Liver (tissue), 8 donors: ENCODE measurements at regions not wholly inside any gene's neighbourhood (a gene's known extent, or its start where the extent isn't known, plus 50 kb on each side); places are given as distances from the start of the nearest gene placed in this dataset.

ENCODE experiments used
- DNase-seq: peaks from one replicate; pipeline ENCODE4 v3.0.0-alpha.2; 2017; ENCODE audit warnings: low spot score
- H3K27ac ChIP-seq, 2 donors: one replicate each; pipeline ENCODE4 v1.7.0; 2013; ENCODE audit warnings: inconsistent platforms in 2 of 2, low read length in 2 of 2, control low read depth in 1 of 2, low read depth in 1 of 2, mild to moderate bottlenecking in 1 of 2
- H3K27me3 ChIP-seq, 4 donors: one replicate each; pipeline versions ENCODE4 v1.6.1 to v1.7.0; 2013; ENCODE audit warnings: low read length in 3 of 4, inconsistent platforms in 1 of 4, mild to moderate bottlenecking in 1 of 4, moderate library complexity in 1 of 4; ENCODE audit not compliant: control insufficient read depth in 4 of 4, insufficient read depth in 4 of 4
- H3K36me3 ChIP-seq, 4 donors: one replicate each; pipeline versions ENCODE4 v1.6.1 to v1.7.0; 2013; ENCODE audit warnings: low read length in 3 of 4, mild to moderate bottlenecking in 3 of 4, low read depth in 1 of 4, moderate library complexity in 1 of 4; ENCODE audit not compliant: control insufficient read depth in 4 of 4, insufficient read depth in 3 of 4
- H3K4me1 ChIP-seq, 4 donors: one replicate each; pipeline versions ENCODE4 v1.6.1 to v1.7.0; 2013; ENCODE audit warnings: low read length in 3 of 4, mild to moderate bottlenecking in 3 of 4, moderate library complexity in 1 of 4; ENCODE audit not compliant: control insufficient read depth in 4 of 4, insufficient read depth in 4 of 4
- H3K4me3 ChIP-seq, 3 donors: one replicate each; pipeline versions ENCODE4 v1.6.1 to v1.7.0; 2013; ENCODE audit warnings: low read length in 3 of 3, control low read depth in 1 of 3, low read depth in 1 of 3, mild to moderate bottlenecking in 1 of 3
- H3K9ac ChIP-seq, 2 donors: one replicate each; pipeline ENCODE4 v1.7.0; 2013; ENCODE audit warnings: low read length in 2 of 2, mild to moderate bottlenecking in 2 of 2, moderate library complexity in 2 of 2, control low read depth in 1 of 2, low read depth in 1 of 2
- H3K9me3 ChIP-seq, 4 donors: one replicate each; pipeline versions ENCODE4 v1.6.1 to v1.7.0; 2013; ENCODE audit warnings: low read length in 3 of 4; ENCODE audit not compliant: control insufficient read depth in 4 of 4
- EGR1 ChIP-seq, 2 donors: IDR thresholded peaks; 2 replicates each; pipeline ENCODE4 v1.6.1; 2016 to 2018; ENCODE audit warnings: antibody characterized with exemption in 2 of 2, low read depth in 2 of 2
- FOXA1 ChIP-seq: IDR thresholded peaks from 2 replicates; pipeline ENCODE4 v1.6.1; 2016; ENCODE audit warnings: antibody characterized with exemption
- FOXA2 ChIP-seq: IDR thresholded peaks from 2 replicates; pipeline ENCODE4 v1.6.1; 2016; ENCODE audit warnings: antibody characterized with exemption
- GABPA ChIP-seq, 2 donors: IDR thresholded peaks in 1 of 2; conservative IDR thresholded peaks in 1 of 2; 2 replicates each; pipeline ENCODE4 v1.6.1; 2016; ENCODE audit warnings: antibody characterized with exemption in 2 of 2, mild to moderate bottlenecking in 1 of 2, moderate library complexity in 1 of 2
- HNF4A ChIP-seq, 2 donors: conservative IDR thresholded peaks; 2 replicates each; pipeline ENCODE4 v1.6.1; 2016; ENCODE audit warnings: antibody characterized with exemption in 2 of 2, mild to moderate bottlenecking in 2 of 2
- HNF4G ChIP-seq: IDR thresholded peaks from 2 replicates; pipeline ENCODE4 v1.6.1; 2016; ENCODE audit warnings: antibody characterized with exemption
- JUND ChIP-seq, 2 donors: IDR thresholded peaks; 2 replicates each; pipeline ENCODE4 v1.6.1; 2016; ENCODE audit warnings: antibody characterized with exemption in 2 of 2
- MAX ChIP-seq: IDR thresholded peaks from 2 replicates; pipeline ENCODE4 v1.6.1; 2016; ENCODE audit warnings: antibody characterized with exemption
- RAD21 ChIP-seq, 2 donors: IDR thresholded peaks; 2 replicates each; pipeline ENCODE4 v1.6.1; 2016; ENCODE audit warnings: antibody characterized with exemption in 2 of 2, mild to moderate bottlenecking in 2 of 2
- RXRA ChIP-seq, 2 donors: IDR thresholded peaks; 2 replicates each; pipeline ENCODE4 v1.6.1; 2017 to 2018; ENCODE audit warnings: antibody characterized with exemption in 2 of 2, mild to moderate bottlenecking in 1 of 2
- TAF1 ChIP-seq: conservative IDR thresholded peaks from 2 replicates; pipeline ENCODE4 v1.6.1; 2016; ENCODE audit warnings: antibody characterized with exemption, mild to moderate bottlenecking
- YY1 ChIP-seq: IDR thresholded peaks from 2 replicates; pipeline ENCODE4 v1.6.1; 2016; ENCODE audit warnings: antibody characterized with exemption, mild to moderate bottlenecking
- WGBS: extraction: QIAGEN DNeasy Blood & Tissue Kit; methylation state at CpG from one replicate; pipeline ENCODE4 v1.1.7; 2013; 5-methylcytosine and 5-hydroxymethylcytosine counted together
- TF ChIP-seq, protein P1 (sequence below): IDR thresholded peaks from 2 replicates; pipeline ENCODE4 v1.6.1; 2016; ENCODE audit warnings: antibody characterized with exemption
- TF ChIP-seq, protein P2 (sequence below): fragments of 150-350 bp; IDR thresholded peaks from 2 replicates; pipeline ENCODE4 v1.5.1; 2017; ENCODE audit warnings: improper control_type of control experiment, low read depth, low read length; ENCODE audit not compliant: missing input control
- donor health status: healthy.
- donor health status: healthy.
- donor health status: healthy.
- donor health status: healthy.
- donor health status: healthy.

GRCh38 chr10:125472010-125472607 is 210.9 kb downstream of the TEX36 start:
- 74% methylated on average over 4 of the region's 4 CpGs for WGBS

GRCh38 chr10:125468278-125468677 is 214.7 kb downstream of the TEX36 start:
- H3K4me1 ChIP-seq: no peaks in the 10 kb centered on the region
- H3K27me3 ChIP-seq: peaks cover 0 to 8% (median 3%) of the 10 kb centered on the region in 4 donors
- TF ChIP-seq, protein P1, sequence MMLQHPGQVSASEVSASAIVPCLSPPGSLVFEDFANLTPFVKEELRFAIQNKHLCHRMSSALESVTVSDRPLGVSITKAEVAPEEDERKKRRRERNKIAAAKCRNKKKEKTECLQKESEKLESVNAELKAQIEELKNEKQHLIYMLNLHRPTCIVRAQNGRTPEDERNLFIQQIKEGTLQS: no peak
- H3K9ac ChIP-seq: no peak overlapping the region
- no peak overlapping the region for H3K4me3 ChIP-seq
- no peak for DNase-seq
- no peaks in the 10 kb centered on the region for H3K9me3 ChIP-seq
- no peaks in the 10 kb centered on the region for H3K36me3 ChIP-seq
- 89% methylated on average over 16 of the region's 16 CpGs for WGBS
- no peak overlapping the region for H3K27ac ChIP-seq

More at GRCh38 chr10:125472010-125472607, 210.9 kb downstream of the TEX36 start:
- no peaks in the 10 kb centered on the region for H3K36me3 ChIP-seq
- DNase-seq: no peak
- no peaks in the 10 kb centered on the region for H3K4me1 ChIP-seq
- no peak overlapping the region for H3K4me3 ChIP-seq
- no peak overlapping the region for H3K27ac ChIP-seq
- H3K9ac ChIP-seq: no peak overlapping the region
- peaks cover 0 to 7% (median 3%) of the 10 kb centered on the region in 4 donors for H3K27me3 ChIP-seq
- H3K9me3 ChIP-seq: no peaks in the 10 kb centered on the region
- no peak for TF ChIP-seq HNF4G
- no peak for TF ChIP-seq TAF1
- no peak for TF ChIP-seq GABPA (IDR thresholded peaks at IDR 0.05 in 1 of 2, conservative IDR thresholded peaks at IDR 0.05 in 1 of 2)
- no peak for TF ChIP-seq JUND (IDR thresholded peaks at IDR 0.05)
- TF ChIP-seq HNF4A (conservative IDR thresholded peaks at IDR 0.05): peak in 1 of 2 donors; percentile 7
- TF ChIP-seq, protein P1: no peak
- TF ChIP-seq FOXA2: no peak
- TF ChIP-seq, protein P2, sequence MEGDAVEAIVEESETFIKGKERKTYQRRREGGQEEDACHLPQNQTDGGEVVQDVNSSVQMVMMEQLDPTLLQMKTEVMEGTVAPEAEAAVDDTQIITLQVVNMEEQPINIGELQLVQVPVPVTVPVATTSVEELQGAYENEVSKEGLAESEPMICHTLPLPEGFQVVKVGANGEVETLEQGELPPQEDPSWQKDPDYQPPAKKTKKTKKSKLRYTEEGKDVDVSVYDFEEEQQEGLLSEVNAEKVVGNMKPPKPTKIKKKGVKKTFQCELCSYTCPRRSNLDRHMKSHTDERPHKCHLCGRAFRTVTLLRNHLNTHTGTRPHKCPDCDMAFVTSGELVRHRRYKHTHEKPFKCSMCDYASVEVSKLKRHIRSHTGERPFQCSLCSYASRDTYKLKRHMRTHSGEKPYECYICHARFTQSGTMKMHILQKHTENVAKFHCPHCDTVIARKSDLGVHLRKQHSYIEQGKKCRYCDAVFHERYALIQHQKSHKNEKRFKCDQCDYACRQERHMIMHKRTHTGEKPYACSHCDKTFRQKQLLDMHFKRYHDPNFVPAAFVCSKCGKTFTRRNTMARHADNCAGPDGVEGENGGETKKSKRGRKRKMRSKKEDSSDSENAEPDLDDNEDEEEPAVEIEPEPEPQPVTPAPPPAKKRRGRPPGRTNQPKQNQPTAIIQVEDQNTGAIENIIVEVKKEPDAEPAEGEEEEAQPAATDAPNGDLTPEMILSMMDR: no peak
- TF ChIP-seq YY1: no peak

- no peak overlapping the region for H3K9ac ChIP-seq
- peaks cover 0 to 6% (median 3%) of the 10 kb centered on the region in 4 donors for H3K27me3 ChIP-seq
- H3K4me1 ChIP-seq: no peaks in the 10 kb centered on the region
- no peak for DNase-seq
- no peaks in the 10 kb centered on the region for H3K9me3 ChIP-seq
- TF ChIP-seq TAF1: no peak
- no peak for TF ChIP-seq FOXA2
- no peak for TF ChIP-seq RAD21 (IDR thresholded peaks at IDR 0.05)
- no peak for TF ChIP-seq JUND (IDR thresholded peaks at IDR 0.05)
- TF ChIP-seq MAX: no peak
- no peak for TF ChIP-seq GABPA (IDR thresholded peaks at IDR 0.05 in 1 of 2, conservative IDR thresholded peaks at IDR 0.05 in 1 of 2)
- TF ChIP-seq EGR1 (IDR thresholded peaks at IDR 0.05; ENCODE audit: low read depth in 2 of 2): no peak
- TF ChIP-seq FOXA1: no peak
- TF ChIP-seq, protein P2: no peak
- TF ChIP-seq, protein P1: no peak
- TF ChIP-seq YY1: no peak
- TF ChIP-seq RXRA (IDR thresholded peaks at IDR 0.05): no peak
- no peak overlapping the region for H3K27ac ChIP-seq
- no peak overlapping the region for H3K4me3 ChIP-seq
- WGBS: 84% methylated on average over 1 of the region's 1 CpG
- H3K36me3 ChIP-seq: no peaks in the 10 kb centered on the region
These were observed 216.3 kb downstream of the TEX36 start for GRCh38 chr10:125466685-125467084.
